ENCODE measurements at regions not wholly inside any gene's neighbourhood (a gene's known extent, or its start where the extent isn't known, plus 50 kb on each side); places are given as distances from the start of the nearest gene placed in this dataset.

DNA sequence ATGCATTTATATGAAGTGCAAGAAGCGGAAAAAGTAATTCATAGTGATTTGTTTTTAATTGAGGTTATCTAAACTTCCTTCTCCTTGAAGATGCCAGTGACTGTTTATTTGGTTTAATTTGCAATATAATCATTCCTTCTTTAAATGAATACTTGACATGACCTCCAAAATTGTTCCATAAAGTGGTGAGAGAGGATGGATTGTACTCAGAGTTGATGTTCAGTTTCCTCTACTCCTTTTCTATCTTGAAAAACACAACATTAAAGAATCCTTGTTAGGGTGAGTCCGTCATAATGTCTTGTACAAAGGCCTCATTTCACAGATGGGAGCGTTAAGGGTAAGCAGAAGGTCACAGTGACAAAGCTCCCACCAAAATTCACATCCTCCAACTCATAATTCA lies 756.1 kb upstream of the KLHL29 start:
- DNase-seq, result no peak

DNA sequence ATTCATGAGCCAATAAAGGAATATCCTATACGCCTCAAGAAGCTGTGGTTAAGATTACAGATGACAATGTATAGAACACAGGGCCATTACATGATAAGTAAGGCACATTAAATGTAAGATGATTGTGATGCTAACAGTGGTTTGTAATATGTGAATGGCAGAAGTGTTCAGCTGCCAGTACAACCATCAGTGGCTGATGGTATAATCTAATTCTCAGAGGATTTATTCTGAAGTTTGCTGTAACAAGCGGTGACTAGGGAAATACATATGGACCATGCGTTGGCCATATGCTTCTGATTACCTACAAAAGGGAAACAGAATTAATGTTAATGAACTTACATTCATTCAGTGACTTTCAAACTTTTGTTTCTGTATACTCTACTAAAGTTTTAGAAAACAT lies 750.8 kb upstream of the KLHL29 start:
- no peak for DNase-seq

DNA sequence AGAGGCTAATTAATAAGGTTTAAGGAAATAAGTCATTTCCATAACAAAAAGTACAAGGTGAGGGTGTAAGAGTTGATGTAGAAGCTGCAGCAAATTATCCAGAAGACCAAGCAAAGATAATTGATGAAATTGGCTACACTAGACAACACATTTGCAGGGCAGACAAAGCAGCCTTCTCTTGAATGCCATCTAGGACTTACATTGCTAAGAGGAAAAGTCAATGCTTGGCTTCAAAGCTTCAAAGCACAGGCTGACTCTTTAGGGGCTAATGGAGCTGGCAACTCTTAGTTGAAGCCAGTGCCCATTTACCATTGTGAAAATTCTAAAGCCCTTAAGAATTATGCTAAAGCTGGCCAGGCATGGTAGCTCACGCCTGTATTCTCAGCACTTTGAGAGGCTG lies 728.6 kb upstream of the KLHL29 start:
- no peak for DNase-seq

DNA sequence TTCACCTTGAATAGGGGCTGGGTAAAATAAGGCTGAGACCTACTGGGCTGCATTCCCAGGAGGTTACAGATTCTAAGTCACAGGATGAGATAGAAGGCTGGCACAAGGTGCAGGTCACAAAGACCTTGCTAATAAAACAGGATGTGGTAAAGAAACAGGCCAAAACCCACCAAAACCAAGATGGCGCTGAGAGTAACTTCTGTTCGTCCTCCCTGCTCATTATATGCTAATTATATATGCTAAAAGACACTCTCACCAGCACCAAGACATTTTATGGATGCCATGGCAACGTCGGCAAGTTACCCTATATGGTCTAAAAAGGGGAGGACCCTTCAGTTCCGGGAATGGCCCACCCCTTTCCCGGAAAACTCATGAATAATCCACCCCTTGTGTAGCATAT lies 711.5 kb upstream of the KLHL29 start:
- DNase-seq, result no peak

DNA sequence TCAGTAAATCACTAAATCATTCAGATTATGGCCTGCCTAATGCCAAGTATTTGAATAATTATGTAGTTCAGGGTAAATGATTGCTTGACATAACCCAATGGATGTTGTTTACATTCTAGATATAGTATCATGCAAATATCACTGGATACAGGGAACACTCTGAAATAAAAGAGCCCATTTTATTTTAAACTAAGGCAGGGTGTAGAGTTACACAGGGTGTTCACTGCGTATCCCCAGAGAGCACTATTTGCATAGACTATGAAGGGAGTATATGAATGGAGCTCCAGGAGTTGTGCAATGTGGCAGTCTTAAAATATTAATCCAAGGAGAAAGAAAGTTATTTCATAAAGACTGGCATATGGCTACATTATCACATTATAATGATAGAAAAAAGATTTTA lies 701.1 kb upstream of the KLHL29 start:
- no peak for DNase-seq

DNA sequence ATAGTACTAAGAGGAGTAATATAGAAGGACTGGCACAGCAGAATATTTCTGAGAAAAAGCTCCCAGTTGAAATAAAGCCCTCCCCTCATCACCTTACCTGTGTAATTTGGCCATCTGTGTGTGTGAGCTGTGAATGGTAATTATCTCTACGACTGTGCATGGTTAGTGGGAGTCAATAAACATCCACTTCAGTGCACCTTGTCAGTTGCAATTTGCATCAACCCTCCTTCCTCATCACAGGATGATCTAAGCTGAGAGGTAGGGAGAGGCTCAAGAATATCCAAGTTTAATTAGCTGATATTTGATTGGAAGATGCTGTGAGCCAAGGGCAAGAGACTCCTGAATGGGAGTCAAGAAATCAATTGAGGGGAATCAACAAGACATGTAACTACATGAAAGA lies 694.9 kb upstream of the KLHL29 start:
- no peak for DNase-seq

GRCh38 chr2:22691666-22692065 lies 693.3 kb upstream of the KLHL29 start:
- no peak for DNase-seq

- DNase-seq, result no peak
Measured at GRCh38 chr2:22692746-22693145, 692.2 kb upstream of the KLHL29 start.

- DNase-seq, result no peak
Measured at GRCh38 chr2:22694300-22694699, 690.7 kb upstream of the KLHL29 start.

DNA sequence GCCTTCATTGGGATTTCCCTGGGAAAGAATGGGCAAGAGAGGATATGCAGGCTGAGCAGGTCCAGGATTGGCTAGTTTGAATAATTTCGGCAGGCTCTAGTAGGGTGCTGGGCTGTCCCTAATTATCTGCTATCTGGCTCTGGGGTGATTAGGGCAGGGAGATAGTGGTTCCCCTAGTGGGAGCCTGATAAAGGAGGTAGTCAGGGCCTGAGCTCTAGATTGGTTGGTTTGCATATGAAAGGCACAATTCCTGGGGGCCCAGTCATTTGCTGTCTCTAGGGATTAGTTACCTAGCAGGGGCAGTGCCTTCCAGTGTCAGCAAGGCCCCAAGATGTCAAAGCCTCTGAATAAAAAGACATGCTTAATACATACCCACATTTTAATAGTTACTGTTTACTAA lies 690.1 kb upstream of the KLHL29 start:
- no peak for DNase-seq

GRCh38 chr2:22697054-22697788 lies 687.8 kb upstream of the KLHL29 start:
- no peak for DNase-seq

DNA sequence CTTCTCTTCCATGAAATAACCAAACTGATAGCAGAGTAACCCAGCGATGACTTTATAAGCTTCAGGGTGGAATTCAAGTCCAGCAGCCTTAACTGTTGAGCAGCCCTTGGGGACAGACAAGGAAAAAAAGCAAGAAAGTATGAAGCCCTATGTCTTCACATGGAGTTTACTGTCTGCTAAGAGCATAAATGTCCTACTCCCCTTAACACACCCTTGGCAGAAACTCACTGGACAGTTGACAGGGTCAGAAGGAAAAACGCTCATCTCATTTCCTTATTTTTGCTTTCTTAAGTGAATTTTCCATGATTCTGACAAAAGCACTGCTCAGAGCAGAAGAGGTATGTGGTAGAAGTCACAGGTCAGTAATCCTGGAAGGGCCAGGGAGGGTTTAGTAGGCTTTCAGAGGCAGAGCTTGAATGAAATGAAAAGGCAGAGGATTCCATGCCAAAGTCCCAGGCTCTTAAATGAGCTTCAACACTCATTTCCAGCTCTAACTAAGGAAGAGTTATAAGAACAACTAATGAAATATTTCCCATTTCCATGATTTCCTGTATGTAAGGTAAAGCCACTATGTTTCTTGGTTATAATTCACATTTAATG lies 683.3 kb upstream of the KLHL29 start:
- DNase-seq, result no peak

- DNase-seq, result no peak
Measured at GRCh38 chr2:22703286-22703920, 681.6 kb upstream of the KLHL29 start.

- no peak for DNase-seq
Measured at GRCh38 chr2:22719396-22719795, 665.6 kb upstream of the KLHL29 start.

DNA sequence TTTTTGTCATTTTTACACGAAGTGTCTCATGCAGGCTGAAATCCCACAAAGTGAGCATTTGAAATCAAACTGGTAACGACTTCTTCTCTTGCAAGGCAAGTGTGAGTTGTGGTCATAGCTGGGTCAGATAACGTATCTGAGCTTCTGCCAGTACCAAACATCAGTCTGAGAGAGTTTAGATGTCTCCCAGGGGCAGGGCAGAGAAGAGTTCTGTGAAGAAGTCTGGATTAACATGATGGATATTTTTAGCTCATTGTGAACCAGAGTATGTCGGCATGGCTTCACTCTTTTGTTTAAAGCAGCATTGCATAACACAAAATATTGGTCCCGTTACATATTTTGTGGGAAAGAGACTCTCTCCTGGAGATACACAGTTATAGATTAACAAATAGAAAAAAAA lies 655.5 kb upstream of the KLHL29 start:
- no peak for DNase-seq

- no peak for DNase-seq
Measured at GRCh38 chr2:22734373-22735045, 650.5 kb upstream of the KLHL29 start.

DNA sequence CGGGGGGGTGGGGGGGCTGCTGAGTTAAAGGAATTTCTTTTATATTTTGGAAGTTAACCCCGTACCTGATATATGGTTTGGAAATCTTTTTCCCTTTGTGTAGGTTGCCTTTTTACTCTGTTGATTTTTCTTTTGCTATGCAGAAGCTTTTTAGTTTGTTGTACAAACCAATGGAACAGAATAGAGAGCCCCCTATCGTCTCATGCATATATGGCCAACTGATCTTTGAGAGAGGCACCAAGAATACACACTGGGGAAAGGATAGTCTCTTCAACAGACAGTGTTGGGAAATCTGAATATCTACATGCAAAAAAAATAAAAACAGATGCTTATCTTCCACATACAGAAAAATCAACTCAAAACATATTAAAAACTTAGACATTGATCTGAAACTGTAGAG lies 647.8 kb upstream of the KLHL29 start:
- no peak for DNase-seq

GRCh38 chr2:22741216-22741615 lies 643.8 kb upstream of the KLHL29 start:
- DNase-seq, result no peak

DNA sequence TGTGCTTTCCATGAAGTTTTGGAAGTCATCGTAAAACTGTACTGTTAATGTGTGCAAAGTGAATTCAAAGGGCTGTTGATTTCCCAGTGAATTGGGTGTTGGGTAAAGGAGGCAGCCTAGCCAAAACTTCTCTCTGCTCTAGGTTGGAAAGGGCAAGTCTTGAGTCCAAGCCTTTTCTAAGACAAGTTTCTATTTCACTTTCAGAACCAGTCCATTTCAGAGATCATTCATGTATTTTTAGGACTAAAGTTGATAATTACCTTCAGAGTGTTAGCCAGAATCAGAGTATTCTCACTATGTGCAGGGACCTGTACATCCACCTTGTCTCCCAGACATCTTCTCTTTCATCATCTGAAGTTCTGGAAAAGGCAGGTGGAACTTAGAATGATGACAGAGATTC lies 636.1 kb upstream of the KLHL29 start:
- no peak for DNase-seq

DNA sequence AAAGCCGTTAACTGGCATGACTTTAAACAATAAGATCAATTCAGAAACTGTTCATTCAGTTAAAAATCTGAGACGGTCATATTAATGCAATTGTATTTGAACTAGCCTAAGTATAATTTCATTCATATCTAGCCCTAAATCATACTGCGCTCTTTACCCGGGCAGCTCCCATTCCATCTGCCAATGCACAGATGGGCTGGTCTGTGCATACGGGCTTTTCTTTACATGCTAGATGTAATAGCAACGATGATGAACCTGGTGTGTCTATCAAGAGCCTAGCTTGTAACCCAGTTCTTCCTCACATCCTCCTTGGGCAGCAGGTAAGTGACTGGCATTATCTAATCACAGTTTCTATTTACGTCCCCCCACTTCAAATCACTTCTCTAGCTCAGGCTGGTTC lies 631.5 kb upstream of the KLHL29 start:
- no peak for DNase-seq

DNA sequence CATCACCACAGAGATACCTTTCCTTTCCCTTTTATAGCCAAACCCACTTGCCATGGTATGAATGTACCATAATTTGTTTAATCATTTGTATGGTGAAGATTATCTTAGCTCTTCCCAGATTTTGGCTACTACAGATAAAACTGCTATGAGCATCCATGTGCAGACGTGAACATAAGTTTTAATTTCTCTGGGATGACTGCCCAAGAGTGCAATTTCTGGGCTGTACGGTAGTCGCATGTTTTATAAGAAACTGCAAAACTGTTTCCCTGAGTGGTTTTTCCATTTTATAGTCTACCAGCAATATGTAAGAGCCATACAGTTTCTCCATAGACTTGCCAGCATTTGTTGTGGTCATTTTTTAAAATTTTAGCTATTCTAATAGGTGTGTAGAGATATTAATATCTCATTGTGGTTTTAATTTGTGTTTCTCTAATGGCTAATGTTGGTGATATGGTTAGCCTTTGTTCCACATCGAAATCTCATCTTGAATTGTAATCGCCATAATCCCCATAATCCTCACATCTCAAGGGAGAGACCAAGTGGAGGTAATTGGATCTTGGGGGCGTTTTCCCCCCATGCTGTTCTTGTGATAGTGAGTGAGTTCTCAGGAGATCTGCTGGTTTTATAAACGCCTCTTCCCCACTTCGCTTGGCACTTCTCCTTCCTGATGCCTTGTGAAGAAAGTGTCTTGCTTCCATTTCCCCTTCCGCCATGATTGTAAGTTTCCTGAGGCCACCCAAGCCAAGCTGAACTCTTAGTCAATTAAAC lies 628.5 kb upstream of the KLHL29 start:
- no peak for DNase-seq

DNA sequence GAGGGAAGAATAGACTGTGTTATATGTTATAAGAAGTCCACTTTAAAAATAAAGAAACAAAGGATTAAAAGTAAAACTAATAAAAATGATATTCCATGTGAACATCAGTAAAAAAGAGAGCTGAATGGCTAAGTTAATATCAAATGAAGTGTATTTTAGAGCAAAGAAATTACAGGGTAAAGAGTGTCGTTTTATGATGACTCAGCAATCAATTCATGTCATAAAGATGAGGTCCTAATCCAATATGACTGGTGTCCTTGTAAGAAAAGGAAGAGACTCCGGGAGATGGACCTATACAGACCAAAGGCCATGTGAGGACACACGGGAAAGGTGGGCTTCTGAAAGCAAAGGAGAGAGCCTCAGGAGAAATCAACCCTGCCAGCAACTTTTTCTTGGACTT lies 615.5 kb upstream of the KLHL29 start:
- no peak for DNase-seq

DNA sequence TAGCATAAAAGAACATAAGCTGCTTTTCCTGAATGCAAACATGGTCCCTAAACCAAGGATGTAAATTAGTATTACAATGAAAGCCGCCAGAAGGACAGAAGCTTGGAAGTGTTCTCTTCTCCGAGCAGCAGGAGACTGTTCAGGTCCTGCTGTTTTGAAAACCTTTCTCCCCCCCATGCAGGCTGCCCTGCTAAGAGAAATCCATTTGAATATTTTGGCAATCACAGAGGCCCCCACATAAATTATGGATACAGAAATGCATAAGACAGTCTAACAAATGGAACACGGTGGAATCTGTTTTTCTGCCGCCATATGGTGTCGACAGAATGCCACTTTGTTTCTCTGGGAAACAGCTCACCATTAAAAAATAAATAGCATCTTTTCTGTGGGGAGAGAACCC lies 600.4 kb upstream of the KLHL29 start:
- no peak for DNase-seq
